ENCODE measurements at regions not wholly inside any gene's neighbourhood (a gene's known extent, or its start where the extent isn't known, plus 50 kb on each side); places are given as distances from the start of the nearest gene placed in this dataset.

DNA sequence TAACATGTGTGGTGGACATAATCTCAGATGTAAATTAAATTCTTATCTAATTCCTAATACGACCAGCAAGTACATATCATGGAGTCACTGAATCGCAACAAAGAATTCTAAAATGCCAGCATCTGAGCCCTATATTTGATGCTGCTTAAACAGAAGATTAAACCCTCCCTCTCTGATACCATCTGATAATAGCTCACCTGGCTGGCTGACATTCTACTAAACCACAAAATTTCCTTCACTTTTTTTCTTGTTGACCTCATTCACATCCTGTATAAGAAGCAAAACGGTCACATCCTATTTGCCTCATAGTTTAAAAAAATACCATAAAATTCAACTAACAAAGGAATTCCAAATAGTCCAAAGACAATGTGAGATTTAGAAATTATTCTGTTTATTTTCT is 371.6 kb upstream of the SLC8A1 start:
- TF ChIP-seq ZNF274 (IDR thresholded peaks at IDR 0.05; ENCODE audit: low read depth, low read length) (no peak), YY1 (IDR thresholded peaks at IDR 0.05; ENCODE audit: insufficient read depth, insufficient read length) (no peak)

Measured in NT2/D1 (cell line).